KG1 (cell line): ENCODE measurements at regions not wholly inside any gene's neighbourhood (a gene's known extent, or its start where the extent isn't known, plus 50 kb on each side); places are given as distances from the start of the nearest gene placed in this dataset.

Experiments used
- DNase-seq: peaks from one replicate; lab custom pipeline; 2025; lab: John Stamatoyannopoulos, UW

DNA sequence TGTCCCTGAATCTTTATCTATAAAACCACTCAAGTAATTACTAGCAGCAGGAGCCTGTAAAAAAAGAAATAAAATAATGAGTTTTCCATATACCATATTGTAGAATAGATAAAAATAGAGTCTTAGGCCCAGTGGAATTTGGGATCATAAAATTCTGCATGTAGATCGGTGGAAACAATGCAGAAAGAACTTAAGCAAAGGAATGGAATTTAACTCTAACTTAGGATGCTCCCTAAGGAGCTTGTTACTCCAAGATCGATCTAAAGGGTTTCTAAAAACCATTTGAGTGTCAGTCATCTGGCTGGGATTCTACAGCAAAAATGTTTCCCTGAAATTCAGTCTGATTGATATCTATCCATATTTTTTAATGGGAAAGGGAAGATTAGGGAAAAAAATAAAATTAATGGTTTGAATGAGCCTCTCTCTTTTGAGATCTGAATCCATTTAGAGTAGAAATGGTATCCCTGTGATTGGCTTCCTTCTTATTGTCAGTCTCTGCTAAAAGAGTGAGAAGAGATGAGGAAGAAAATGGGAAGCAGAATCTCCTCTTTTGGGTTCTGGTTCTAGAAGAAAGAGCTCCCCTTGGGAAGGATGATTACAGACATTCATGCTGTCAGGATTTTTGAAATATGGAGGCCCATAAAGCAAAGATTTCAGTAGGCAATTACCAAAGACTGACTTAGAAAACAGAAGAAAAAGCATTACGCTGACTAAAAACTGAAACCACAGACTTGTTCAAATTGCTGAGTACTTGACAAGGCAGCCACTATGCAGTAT, 564.3 kb upstream of the MARCKS start:
- no peak for DNase-seq

- no peak for DNase-seq
Observed at GRCh38 chr6:113293423-113293740, 563.8 kb upstream of the MARCKS start.

GRCh38 chr6:113299531-113299930, 557.6 kb upstream of the MARCKS start:
- no peak for DNase-seq

DNA sequence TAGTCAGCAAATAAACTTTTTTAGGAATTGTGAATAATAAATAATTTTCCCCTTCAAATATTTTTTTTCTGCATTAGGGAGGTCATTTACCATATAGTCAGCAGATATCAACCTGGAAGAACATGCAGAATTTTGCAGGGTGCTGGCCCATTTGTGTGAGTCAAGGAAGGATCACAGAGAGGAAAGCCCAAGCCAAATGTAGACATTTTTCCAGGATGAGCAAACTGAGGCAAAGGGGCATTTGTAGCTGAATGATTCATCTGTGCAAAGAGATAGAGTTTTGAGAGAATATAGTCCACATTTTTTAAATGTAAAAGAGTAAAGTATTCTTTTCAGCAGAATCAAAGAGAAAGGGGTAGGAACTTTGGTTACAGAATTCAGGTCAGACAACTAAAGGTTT, 555.5 kb upstream of the MARCKS start:
- no peak for DNase-seq

DNA sequence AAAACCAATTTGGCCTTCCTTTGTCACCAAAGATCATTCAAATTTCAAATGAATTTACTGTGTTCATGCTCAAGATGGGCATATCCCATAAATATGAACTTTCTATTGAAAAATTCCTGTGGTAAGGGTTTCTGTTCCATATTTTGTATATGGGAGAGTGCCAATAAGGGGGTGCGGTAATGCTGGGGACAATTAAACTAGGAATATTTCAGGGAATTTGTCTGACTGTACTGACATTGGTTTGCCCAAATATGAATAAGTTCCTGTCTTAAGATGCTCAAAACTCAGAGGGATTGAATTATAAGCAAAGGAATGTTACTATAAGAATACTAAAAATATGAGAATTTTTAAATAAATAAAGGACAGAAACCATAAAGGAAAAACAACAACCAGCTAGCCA, 553.0 kb upstream of the MARCKS start:
- no peak for DNase-seq

DNA sequence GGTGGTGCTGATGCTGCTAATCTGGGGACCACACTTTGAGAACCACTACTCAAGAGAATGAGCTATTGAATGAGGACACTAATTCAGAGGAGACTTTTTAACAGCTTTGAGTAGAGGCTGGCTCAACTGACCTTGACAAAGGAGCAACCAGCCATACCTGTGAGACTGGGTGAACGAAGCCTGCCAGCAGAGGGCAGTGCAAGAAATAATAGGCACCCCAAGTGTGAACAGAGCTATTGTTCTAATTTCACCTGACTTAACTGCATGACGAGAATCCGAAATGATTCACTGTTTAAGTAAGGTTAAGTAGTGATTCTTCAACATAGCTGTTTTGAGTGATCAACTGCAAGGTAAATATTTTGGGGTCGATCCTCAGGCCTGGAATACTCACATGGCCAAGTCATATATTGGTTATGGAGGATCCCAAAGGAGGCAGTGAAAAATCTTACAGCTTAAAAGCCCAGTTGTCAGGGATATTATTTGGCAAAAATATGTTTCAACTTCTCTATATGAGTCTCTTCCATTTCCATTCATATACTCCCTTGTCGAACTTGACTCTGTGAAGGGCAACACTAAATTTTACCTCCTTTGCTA, 550.5 kb upstream of the MARCKS start:
- DNase-seq = peak; percentile 3

- no peak for DNase-seq
Observed at GRCh38 chr6:113308266-113308665, 548.9 kb upstream of the MARCKS start.

GRCh38 chr6:113313841-113314240, 543.3 kb upstream of the MARCKS start:
- no peak for DNase-seq

GRCh38 chr6:113315165-113315564, 542.0 kb upstream of the MARCKS start:
- no peak for DNase-seq

GRCh38 chr6:113315879-113316278, 541.3 kb upstream of the MARCKS start:
- no peak for DNase-seq

DNA sequence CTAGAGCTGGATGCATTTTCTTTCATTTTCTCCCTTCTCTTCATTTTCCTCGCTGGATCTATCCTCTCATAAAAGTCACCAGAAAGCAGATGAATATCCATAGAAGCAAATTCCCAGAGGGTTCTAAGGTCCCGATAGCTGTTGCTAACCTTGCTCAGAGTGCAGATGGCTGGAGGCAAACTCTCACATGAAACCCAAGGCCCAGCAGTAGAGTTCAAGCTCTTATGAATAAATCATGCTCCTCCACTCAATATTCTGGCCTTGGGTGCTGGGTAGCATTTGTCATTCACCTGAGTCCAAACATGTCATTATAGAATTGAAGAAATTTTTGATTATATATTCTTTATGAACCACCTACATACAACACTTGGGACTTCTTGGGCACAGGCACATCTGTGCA, 539.7 kb upstream of the MARCKS start:
- no peak for DNase-seq

GRCh38 chr6:113317891-113318574, 539.1 kb upstream of the MARCKS start:
- no peak for DNase-seq

DNA sequence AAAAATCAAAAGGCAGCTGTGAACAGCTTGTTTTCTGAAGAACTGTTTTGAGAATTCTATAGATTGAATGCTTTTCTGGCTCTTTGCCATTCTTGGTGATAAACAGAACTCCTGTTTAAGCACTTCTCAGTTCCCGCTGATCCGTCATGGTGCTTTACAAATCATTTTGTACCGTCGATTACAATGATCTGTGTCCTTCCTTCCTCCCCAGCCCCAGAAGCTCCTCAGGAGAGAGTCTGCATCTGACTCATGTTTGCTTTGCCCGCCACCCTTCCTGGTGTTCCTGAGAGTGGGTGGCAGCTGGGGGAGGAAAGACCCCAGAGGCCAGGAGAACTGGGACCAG, 538.6 kb upstream of the MARCKS start:
- no peak for DNase-seq

DNA sequence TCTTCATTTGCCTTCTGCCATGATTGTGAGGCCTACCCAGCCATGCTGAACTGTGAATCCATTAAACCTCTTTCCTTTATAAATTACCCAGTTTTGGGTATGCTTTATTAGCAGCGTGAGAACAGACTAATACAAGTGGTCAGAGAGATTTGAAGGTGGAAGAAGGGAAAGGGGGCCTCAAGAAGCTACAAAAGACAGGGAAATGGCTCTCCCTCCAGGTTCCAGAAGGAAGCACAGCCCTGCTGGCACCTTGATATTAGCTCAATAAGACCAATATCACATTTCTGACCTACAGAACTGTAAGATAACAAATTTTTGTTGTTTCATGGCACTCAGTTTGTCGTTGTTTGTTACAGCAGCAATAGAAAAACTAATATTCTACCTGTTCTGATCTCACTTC, 536.5 kb upstream of the MARCKS start:
- DNase-seq = no peak

DNA sequence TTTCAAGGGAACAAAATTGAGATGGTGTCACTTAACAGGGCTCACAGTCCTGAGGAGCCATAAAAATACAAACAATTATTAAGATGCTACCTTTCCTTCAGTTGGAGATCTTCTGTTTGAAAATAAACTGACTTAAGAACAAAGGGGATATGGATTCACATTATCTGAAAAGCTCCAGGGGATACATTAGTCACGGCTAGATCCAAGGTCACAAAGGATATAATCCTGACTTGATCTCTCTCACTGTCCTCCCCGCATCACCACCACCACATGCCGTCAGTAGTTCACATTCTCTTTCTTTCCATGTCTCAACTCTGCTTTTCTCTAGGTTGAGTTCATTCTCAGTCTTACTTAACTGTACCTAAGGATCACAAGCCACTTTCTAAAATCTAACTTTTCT, 530.4 kb upstream of the MARCKS start:
- no peak for DNase-seq

DNA sequence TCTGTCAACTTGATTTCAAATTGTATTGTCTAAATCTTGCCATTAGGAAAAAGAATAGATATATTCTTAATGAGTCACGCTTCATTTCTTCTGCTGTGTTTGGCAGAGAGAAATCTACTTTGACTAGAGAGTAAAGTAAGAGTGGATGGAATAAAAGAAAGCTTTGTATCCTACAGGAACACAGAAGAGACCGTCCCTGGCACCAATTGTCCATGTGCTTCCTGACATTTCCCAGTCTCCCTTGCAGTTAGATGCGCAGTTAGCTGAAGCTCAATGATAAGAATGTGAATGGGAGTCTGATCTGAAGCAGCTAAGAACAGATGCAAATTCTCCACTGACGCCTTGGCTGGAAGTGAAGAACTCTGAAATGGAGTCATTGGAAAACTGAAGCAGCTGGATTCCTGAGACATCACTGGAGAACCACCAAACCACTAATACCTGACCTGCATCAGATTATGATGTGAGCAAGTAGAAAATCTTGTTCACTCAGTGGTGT, 528.2 kb upstream of the MARCKS start:
- DNase-seq = no peak

GRCh38 chr6:113329942-113330635, 527.1 kb upstream of the MARCKS start:
- no peak for DNase-seq

DNA sequence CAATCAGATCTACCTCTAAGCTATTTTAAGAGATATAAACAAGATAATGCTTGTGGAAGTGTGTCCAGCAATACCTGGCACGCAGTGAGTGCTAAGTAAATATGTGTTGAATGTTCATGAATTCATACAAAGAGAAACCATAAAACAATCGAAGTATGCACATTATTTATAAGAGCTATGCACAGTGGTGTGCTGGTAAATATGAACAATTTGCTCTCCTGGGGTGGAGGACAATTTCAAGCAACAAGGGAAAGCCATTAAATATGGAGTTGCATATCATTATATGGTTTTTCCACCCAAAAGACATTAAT, 526.6 kb upstream of the MARCKS start:
- no peak for DNase-seq

DNA sequence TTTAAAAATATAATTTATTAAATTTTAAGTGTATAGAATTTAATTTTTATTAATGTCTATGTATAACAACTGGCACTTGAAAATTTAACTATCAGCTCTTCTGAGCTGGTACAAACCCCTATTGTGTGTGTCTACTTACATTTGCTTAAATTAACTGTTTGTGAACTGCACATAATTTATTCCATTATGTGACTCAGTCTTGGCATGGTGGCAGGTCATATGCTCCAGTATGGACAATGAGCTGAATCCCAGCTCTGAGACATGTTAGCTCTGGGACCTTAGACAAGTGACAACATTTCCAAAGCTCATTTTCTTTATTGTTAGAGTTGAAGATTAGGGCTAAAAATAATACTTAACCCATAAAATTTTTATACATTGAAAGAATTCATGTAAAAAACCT, 526.1 kb upstream of the MARCKS start:
- no peak for DNase-seq

GRCh38 chr6:113338644-113339043, 518.5 kb upstream of the MARCKS start:
- DNase-seq = no peak

DNA sequence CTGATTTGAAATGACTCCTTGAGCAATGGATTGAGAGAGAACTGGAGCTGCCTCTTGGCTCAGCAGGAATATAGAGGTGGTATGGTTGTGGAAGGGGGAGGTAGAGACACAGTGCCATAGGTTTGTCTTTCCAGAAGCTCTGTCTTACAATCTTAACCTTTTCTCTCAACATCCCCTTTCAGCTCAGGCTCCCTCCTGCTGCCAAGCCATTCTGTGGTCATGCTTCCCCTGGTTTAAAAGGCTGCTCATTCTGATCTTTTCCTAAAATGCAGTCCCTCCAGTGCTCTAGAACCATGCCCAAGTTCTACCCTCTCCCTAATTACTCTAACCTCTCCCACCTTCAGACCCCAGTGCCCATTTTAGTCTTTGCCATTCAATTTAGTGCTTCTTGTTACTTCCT, 517.9 kb upstream of the MARCKS start:
- DNase-seq = no peak

GRCh38 chr6:113340371-113340770, 516.8 kb upstream of the MARCKS start:
- no peak for DNase-seq

GRCh38 chr6:113343940-113344339, 513.2 kb upstream of the MARCKS start:
- DNase-seq = no peak
